Hematopoietic multipotent progenitor cell treated with erythropoietin and hydrocortisone succinate and interleukin-3 and kit ligand, for 6 days (in vitro differentiated cells): ENCODE measurements at regions not wholly inside any gene's neighbourhood (a gene's known extent, or its start where the extent isn't known, plus 50 kb on each side); places are given as distances from the start of the nearest gene placed in this dataset.

Source experiments
- DNase-seq: peaks from one replicate; pipeline ENCODE4 v3.0.0-alpha.2; 2015

GRCh38 chr9:14391620-14392019 is 77.7 kb upstream of the NFIB start:
- DNase-seq, result peak; percentile 6

GRCh38 chr9:14389657-14390056 is 75.7 kb upstream of the NFIB start:
- DNase-seq, result no peak

- DNase-seq, result no peak
These were observed 75.2 kb upstream of the NFIB start for GRCh38 chr9:14389146-14389545.

- DNase-seq, result no peak
These were observed 69.8 kb upstream of the NFIB start for GRCh38 chr9:14383773-14384172.

- peak; percentile 28 for DNase-seq
These were observed 69.4 kb upstream of the NFIB start for GRCh38 chr9:14383294-14383693.

GRCh38 chr9:14380061-14380836 is 66.3 kb upstream of the NFIB start:
- DNase-seq, result no peak

GRCh38 chr9:14379280-14379679 is 65.3 kb upstream of the NFIB start:
- DNase-seq, result no peak

- DNase-seq, result no peak
These were observed 59.8 kb upstream of the NFIB start for GRCh38 chr9:14373706-14374105.

- DNase-seq, result no peak
These were observed 59.4 kb upstream of the NFIB start for GRCh38 chr9:14373336-14373666.

- DNase-seq, result no peak
These were observed 58.7 kb upstream of the NFIB start for GRCh38 chr9:14372437-14373335.

GRCh38 chr9:14369011-14369410 is 55.1 kb upstream of the NFIB start:
- DNase-seq, result no peak

- no peak for DNase-seq
These were observed 52.1 kb upstream of the NFIB start for GRCh38 chr9:14366076-14366475.

- no peak for DNase-seq
These were observed 51.7 kb upstream of the NFIB start for GRCh38 chr9:14365670-14366069.
